BLaER1 (cell line): ENCODE measurements at regions not wholly inside any gene's neighbourhood (a gene's known extent, or its start where the extent isn't known, plus 50 kb on each side); places are given as distances from the start of the nearest gene placed in this dataset.
"Not testable (repeated sequence)": the region's sequence is repeated elsewhere in the genome, so short reads cannot be mapped to it uniquely, and the experiment has no call there.

Experiments
- H3K27ac ChIP-seq: shearing (Covaris generic); formaldehyde crosslinking; 2 replicates; pipeline ENCODE4 v1.8.1; 2022
- H3K27me3 ChIP-seq: shearing (Covaris generic); formaldehyde crosslinking; 2 replicates; pipeline ENCODE4 v1.8.1; 2022
- H3K36me3 ChIP-seq: shearing (Covaris generic); formaldehyde crosslinking; 2 replicates; pipeline ENCODE4 v1.8.1; 2022
- H3K4me1 ChIP-seq: shearing (Covaris generic); formaldehyde crosslinking; 2 replicates; pipeline ENCODE4 v1.8.1; 2022
- H3K4me2 ChIP-seq: shearing (Covaris generic); formaldehyde crosslinking; 2 replicates; pipeline ENCODE4 v1.8.1; 2022
- H3K4me3 ChIP-seq: shearing (Covaris generic); formaldehyde crosslinking; 2 replicates; pipeline ENCODE4 v1.8.1; 2022
- H3K9ac ChIP-seq: shearing (Covaris generic); formaldehyde crosslinking; 2 replicates; pipeline ENCODE4 v1.8.1; 2022
- H3K9me3 ChIP-seq: shearing (Covaris generic); formaldehyde crosslinking; 2 replicates; pipeline ENCODE4 v1.8.1; 2022
- H4K20me1 ChIP-seq: shearing (Covaris generic); formaldehyde crosslinking; 2 replicates; pipeline ENCODE4 v1.8.1; 2022
- Cebpa-rat ChIP-seq: shearing (Covaris generic); IDR thresholded peaks from 2 replicates; pipeline ENCODE4 v1.8.1; 2022

DNA sequence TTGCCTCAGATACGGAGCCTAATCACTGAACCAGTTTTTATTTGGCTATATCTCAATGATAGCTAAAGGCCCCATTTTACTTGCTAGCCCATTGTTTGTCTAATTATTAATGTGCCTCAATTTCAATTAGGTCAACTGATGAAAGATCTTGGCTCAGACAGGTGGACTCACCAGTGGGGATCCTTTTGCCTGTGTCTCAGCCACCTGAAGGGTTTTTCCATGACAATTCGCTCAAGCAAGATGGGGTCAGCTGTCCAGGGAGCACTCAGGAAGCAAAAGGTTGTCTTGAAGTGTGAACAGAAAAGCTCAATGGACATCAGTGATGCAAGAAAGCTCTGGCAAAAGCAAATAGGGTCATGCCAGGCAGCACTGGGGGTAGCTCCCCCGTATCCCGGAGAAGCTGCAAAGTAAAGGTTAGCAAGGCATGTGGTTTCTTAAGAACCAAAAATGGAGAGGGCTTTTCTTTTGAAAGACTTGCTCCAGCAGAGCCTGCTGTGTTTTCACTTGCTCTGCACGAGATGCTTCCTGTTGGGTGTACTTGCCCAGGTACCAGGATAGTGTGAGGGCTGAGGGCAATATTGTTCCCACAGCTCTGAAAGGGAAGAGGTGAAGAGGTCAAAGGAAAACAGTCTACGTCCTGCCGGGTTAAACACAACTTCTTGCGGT is 541.2 kb upstream of the CDH5 start:
- Histone ChIP-seq H3K4me1 (no peaks in the 10 kb centered on the region), H4K20me1 (no peaks in the 10 kb centered on the region), H3K4me2 (no peak overlapping the region), H3K9ac (no peak overlapping the region), H3K27ac (no peak overlapping the region), H3K9me3 (no peaks in the 10 kb centered on the region), H3K4me3 (no peak overlapping the region), H3K27me3 (no peaks in the 10 kb centered on the region), H3K36me3 (no peaks in the 10 kb centered on the region)
- TF ChIP-seq Cebpa-rat = no peak

GRCh38 chr16:65822148-65822547 is 544.3 kb upstream of the CDH5 start:
- no peaks in the 10 kb centered on the region for H3K27me3 ChIP-seq

DNA sequence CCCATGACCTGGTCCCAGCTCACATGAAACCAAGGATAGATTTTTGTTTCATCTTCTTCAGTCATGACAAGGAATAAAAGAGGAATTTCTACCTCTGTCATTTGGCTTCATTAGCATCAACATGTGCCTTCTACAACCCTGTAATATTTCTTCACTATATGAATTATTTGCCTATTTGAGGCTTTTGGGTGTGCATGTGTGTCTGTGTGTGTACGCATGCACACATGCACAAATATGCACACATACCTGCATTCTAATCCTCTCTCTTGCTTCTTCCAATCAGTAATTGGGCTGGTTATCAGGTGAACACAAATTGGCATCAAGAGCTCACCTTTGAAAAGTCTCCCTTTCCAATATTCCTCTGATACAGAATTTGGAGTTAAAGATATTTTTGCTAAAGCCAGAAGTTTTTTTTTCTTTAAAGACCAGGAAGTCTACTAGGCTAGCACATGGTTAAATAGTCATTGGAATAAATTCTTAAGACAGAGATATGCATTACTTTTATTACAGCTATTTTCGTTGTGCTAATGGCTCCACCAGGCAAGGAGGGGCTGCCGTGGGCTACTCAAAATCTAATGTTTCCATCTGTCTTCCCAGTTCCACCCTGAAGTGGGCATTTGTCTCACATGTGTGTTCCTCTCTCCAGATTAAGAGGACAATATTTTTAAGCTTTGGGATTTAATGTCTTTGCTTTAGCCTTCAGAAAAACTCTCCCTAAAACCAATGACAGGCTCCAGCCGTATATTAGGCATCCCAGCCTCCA is 547.2 kb upstream of the CDH5 start:
- H3K9me3 ChIP-seq = peaks cover 6% of the 10 kb centered on the region; the same call in 1 of the 2 replicates
- no peak overlapping the region for H3K4me3 ChIP-seq
- no peak for TF ChIP-seq Cebpa-rat

More at GRCh38 chr16:65822148-65822547, 544.3 kb upstream of the CDH5 start:
- Histone ChIP-seq H3K9ac (no peak overlapping the region), H3K4me3 (no peak overlapping the region), H4K20me1 (no peaks in the 10 kb centered on the region), H3K9me3 (no peaks in the 10 kb centered on the region), H3K27ac (no peak overlapping the region), H3K4me1 (no peaks in the 10 kb centered on the region), H3K4me2 (no peak overlapping the region), H3K36me3 (no peaks in the 10 kb centered on the region)
- TF ChIP-seq Cebpa-rat = no peak

DNA sequence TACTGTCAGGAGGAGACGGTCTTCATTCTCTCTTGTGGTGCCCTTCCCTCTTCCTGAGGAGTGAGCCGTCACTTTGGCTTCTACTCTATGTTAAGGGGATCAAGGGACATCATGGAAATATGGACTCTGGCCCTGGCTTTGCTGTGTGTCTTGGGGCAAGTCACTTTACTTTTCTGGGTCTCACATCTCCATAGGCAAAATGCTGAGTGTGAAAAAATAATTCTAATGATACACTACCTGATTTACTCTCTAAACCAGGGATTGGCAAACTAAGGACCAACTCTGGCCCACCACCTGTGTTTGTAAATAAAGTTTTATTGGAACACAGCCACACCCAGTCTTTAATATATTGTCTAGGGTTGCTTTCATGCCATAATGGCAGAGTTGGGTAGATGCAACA is 548.7 kb upstream of the CDH5 start:
- no peak overlapping the region for H3K4me3 ChIP-seq
- H3K4me2 ChIP-seq = no peak overlapping the region
- no peak overlapping the region for H3K27ac ChIP-seq
- H4K20me1 ChIP-seq = no peaks in the 10 kb centered on the region
- peaks cover 6% of the 10 kb centered on the region; the same call in 1 of the 2 replicates for H3K9me3 ChIP-seq
- no peaks in the 10 kb centered on the region for H3K4me1 ChIP-seq
- no peak overlapping the region for H3K9ac ChIP-seq
- H3K36me3 ChIP-seq = no peaks in the 10 kb centered on the region
- TF ChIP-seq Cebpa-rat = no peak
- H3K27me3 ChIP-seq = no peaks in the 10 kb centered on the region

More for the DNA sequence above, 547.2 kb upstream of the CDH5 start:
- no peak overlapping the region for H3K9ac ChIP-seq
- H3K4me1 ChIP-seq = no peaks in the 10 kb centered on the region
- H3K4me2 ChIP-seq = no peak overlapping the region
- H3K27me3 ChIP-seq = no peaks in the 10 kb centered on the region
- H3K27ac ChIP-seq = no peak overlapping the region
- H4K20me1 ChIP-seq = no peaks in the 10 kb centered on the region
- no peaks in the 10 kb centered on the region for H3K36me3 ChIP-seq

DNA sequence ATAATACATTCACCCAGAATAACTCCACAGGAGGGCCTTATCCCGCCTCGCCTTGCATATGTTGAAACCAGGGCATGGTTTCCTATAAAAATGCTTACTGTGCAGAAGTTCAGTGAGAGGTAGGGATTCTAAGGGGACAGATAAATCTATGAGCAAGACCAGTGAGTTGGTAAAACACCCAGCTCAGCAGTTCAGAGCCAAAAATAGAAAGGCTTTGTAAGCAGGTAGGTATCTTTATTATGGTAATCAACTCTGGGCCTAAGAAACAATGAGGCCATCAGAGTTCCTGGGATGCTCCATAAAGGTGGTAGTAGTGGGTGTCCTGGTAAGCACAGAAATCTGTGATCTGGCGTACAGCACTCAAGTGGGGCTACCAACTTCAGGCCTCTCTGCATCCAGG is 549.4 kb upstream of the CDH5 start:
- H3K27me3 ChIP-seq = no peaks in the 10 kb centered on the region
- no peak overlapping the region for H3K27ac ChIP-seq
- H3K36me3 ChIP-seq = no peaks in the 10 kb centered on the region
- no peaks in the 10 kb centered on the region for H3K4me1 ChIP-seq
- H3K4me2 ChIP-seq = no peak overlapping the region
- no peaks in the 10 kb centered on the region for H4K20me1 ChIP-seq
- no peak for TF ChIP-seq Cebpa-rat
- peaks cover 6% of the 10 kb centered on the region; the same call in 1 of the 2 replicates for H3K9me3 ChIP-seq
- no peak overlapping the region for H3K4me3 ChIP-seq
- no peak overlapping the region for H3K9ac ChIP-seq

GRCh38 chr16:65816556-65816955 is 549.9 kb upstream of the CDH5 start:
- Histone ChIP-seq H3K9me3 (peaks cover 6% of the 10 kb centered on the region; the same call in 1 of the 2 replicates), H4K20me1 (no peaks in the 10 kb centered on the region), H3K27me3 (no peaks in the 10 kb centered on the region), H3K27ac (no peak overlapping the region), H3K4me1 (no peaks in the 10 kb centered on the region), H3K9ac (no peak overlapping the region), H3K4me2 (no peak overlapping the region), H3K4me3 (no peak overlapping the region), H3K36me3 (no peaks in the 10 kb centered on the region)
- no peak for TF ChIP-seq Cebpa-rat

DNA sequence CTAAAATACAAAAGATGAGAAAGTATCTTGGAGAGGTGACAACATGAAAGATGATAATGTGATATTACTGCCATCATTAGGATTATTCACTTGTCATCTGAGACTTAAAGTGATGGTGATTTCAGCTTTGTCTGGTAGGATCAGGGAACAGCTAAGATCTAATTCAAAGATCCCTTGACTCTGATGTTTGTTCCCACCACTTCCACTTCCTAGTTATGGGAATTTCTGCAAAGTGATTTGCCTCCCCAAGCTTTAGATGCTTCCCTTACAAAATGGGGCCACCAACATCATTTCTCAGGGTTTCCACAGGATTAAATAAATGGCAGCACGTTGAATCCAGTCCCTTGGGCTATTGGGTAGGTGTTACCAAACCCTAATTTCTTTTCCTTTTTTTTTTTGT is 550.8 kb upstream of the CDH5 start:
- no peak overlapping the region for H3K9ac ChIP-seq
- no peak overlapping the region for H3K4me3 ChIP-seq

DNA sequence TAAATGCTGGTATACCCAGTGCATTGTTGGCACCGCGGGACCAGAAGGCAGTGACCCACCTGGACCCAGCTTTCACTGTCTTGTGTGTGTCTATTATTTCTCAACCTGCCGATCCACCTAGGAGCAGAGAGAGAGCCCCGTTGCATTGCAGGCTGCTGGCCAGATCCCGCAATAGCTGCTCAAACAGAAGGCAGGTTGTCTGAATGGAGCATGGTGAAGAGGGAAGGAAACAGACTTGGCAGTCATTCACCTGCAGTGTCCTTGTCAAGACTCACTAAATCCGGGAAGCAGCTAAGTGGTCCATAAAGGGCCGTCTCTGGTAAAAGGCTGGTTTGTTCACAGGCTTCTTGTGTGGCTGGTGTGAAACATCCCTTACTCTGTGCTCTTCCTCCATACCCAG is 552.6 kb upstream of the CDH5 start:
- H3K27me3 ChIP-seq, H3K4me3 ChIP-seq, H3K9ac ChIP-seq, H3K4me2 ChIP-seq, H3K36me3 ChIP-seq, H3K4me1 ChIP-seq, H3K9me3 ChIP-seq, H3K27ac ChIP-seq, H4K20me1 ChIP-seq: not testable (repeated sequence)

More for the DNA sequence above, 550.8 kb upstream of the CDH5 start:
- H3K4me2 ChIP-seq = no peak overlapping the region
- no peak for TF ChIP-seq Cebpa-rat
- H3K36me3 ChIP-seq = no peaks in the 10 kb centered on the region
- no peaks in the 10 kb centered on the region for H3K4me1 ChIP-seq
- H4K20me1 ChIP-seq = no peaks in the 10 kb centered on the region
- no peaks in the 10 kb centered on the region for H3K27me3 ChIP-seq
- H3K9me3 ChIP-seq = peaks cover 6% of the 10 kb centered on the region; the same call in 1 of the 2 replicates
- H3K27ac ChIP-seq = no peak overlapping the region

DNA sequence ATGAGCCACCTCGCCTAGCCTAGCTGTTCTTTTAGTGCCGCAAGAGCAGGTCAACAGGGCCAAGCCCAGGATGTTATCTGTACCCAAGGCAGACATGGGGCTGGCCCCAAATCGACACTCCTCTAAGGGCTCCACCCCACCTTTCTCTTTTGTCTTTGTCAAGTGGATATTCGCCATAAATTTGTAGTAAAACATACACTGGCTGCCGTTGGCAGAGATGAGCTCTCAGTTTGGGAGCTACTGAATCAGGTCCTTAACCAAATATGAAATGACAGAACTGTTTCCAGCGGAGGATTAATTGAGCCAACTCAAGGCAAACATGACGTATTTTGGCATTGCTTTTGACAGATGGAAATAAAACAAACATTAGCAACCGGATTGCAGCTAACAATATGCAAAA is 556.9 kb upstream of the CDH5 start:
- no peaks in the 10 kb centered on the region for H3K36me3 ChIP-seq
- H3K4me3 ChIP-seq = no peak overlapping the region
- no peaks in the 10 kb centered on the region for H4K20me1 ChIP-seq
- TF ChIP-seq Cebpa-rat = no peak
- H3K27ac ChIP-seq = no peak overlapping the region
- H3K4me2 ChIP-seq = no peak overlapping the region
- no peaks in the 10 kb centered on the region for H3K9me3 ChIP-seq
- no peaks in the 10 kb centered on the region for H3K27me3 ChIP-seq
- no peaks in the 10 kb centered on the region; the same call in 1 of the 2 replicates for H3K4me1 ChIP-seq
- no peak overlapping the region for H3K9ac ChIP-seq

- Histone ChIP-seq H3K27me3 (no peaks in the 10 kb centered on the region), H3K9me3 (no peaks in the 10 kb centered on the region), H3K4me2 (no peak overlapping the region), H3K4me3 (no peak overlapping the region), H4K20me1 (no peaks in the 10 kb centered on the region), H3K27ac (no peak overlapping the region), H3K4me1 (no peaks in the 10 kb centered on the region; the same call in 1 of the 2 replicates), H3K36me3 (no peaks in the 10 kb centered on the region), H3K9ac (no peak overlapping the region)
- TF ChIP-seq Cebpa-rat = no peak
Observed at GRCh38 chr16:65808790-65809189, 557.7 kb upstream of the CDH5 start.
